RWPE2 (cell line): ENCODE measurements at regions not wholly inside any gene's neighbourhood (a gene's known extent, or its start where the extent isn't known, plus 50 kb on each side); places are given as distances from the start of the nearest gene placed in this dataset.

Experiments used
- ATAC-seq: fragments of 200-7000 bp; cut with Tn5 transposase; 3 replicates; pipeline ENCODE4 v1.9.1; 2021; ENCODE audit warnings: low read depth
- DNase-seq: peaks from one replicate; pipeline ENCODE4 v3.0.0-alpha.2; 2020; ENCODE audit warnings: low spot score
- H3K27ac ChIP-seq: fragments of 450-650 bp; 2 replicates; pipeline ENCODE4 v1.5.1; 2017; ENCODE audit warnings: mild to moderate bottlenecking; ENCODE audit not compliant: poor library complexity, severe bottlenecking
- H3K27me3 ChIP-seq: fragments of 250-450 bp; sonication (Bioruptor Pico); 2 replicates; pipeline ENCODE4 v1.5.1; 2021; ENCODE audit warnings: mild to moderate bottlenecking, moderate library complexity; ENCODE audit not compliant: insufficient read depth, poor library complexity, severe bottlenecking
- H3K36me3 ChIP-seq: fragments of 250-450 bp; sonication (Bioruptor Pico); 2 replicates; pipeline ENCODE4 v1.5.1; 2020; ENCODE audit warnings: low read depth, mild to moderate bottlenecking, moderate library complexity
- H3K4me1 ChIP-seq: fragments of 250-450 bp; sonication (Bioruptor Pico); 2 replicates; pipeline ENCODE4 v1.5.1; 2021; ENCODE audit warnings: mild to moderate bottlenecking, moderate library complexity; ENCODE audit not compliant: insufficient read depth, poor library complexity, severe bottlenecking
- H3K4me3 ChIP-seq: fragments of 250-450 bp; sonication (Bioruptor Pico); 2 replicates; pipeline ENCODE4 v1.5.1; 2021; ENCODE audit warnings: mild to moderate bottlenecking, moderate library complexity; ENCODE audit not compliant: severe bottlenecking
- H3K9me3 ChIP-seq: fragments of 250-450 bp; sonication (Bioruptor Pico); 2 replicates; pipeline ENCODE4 v1.5.1; 2021; ENCODE audit warnings: mild to moderate bottlenecking, moderate library complexity; ENCODE audit not compliant: severe bottlenecking
- CTCF ChIP-seq: fragments of 450-650 bp; IDR thresholded peaks from one replicate; pipeline ENCODE4 v1.5.1; 2017; ENCODE audit warnings: mild to moderate bottlenecking, moderate library complexity; ENCODE audit not compliant: poor library complexity, severe bottlenecking

GRCh38 chr4:89563431-89563830 is 255.8 kb upstream of the GPRIN3 start:
- ATAC-seq, result no peak
- no peak for TF ChIP-seq CTCF

GRCh38 chr4:89562746-89563145 is 255.1 kb upstream of the GPRIN3 start:
- no peak overlapping the region for H3K27ac ChIP-seq
- ATAC-seq (no peak), DNase-seq (no peak)
- H3K27me3 ChIP-seq, result no peaks in the 10 kb centered on the region
- H3K4me1 ChIP-seq, result no peaks in the 10 kb centered on the region
- no peak overlapping the region for H3K4me3 ChIP-seq
- no peak for TF ChIP-seq CTCF
- H3K9me3 ChIP-seq, result no peaks in the 10 kb centered on the region
- H3K36me3 ChIP-seq, result no peaks in the 10 kb centered on the region

More at GRCh38 chr4:89563431-89563830, 255.8 kb upstream of the GPRIN3 start:
- Histone ChIP-seq H3K36me3 (no peaks in the 10 kb centered on the region), H3K27ac (no peak overlapping the region), H3K4me1 (no peaks in the 10 kb centered on the region), H3K27me3 (no peaks in the 10 kb centered on the region), H3K9me3 (no peaks in the 10 kb centered on the region), H3K4me3 (no peak overlapping the region)
- no peak for DNase-seq

- no peak for TF ChIP-seq CTCF
- H3K36me3 ChIP-seq, result no peaks in the 10 kb centered on the region
- ATAC-seq, result no peak
- H3K4me1 ChIP-seq, result no peaks in the 10 kb centered on the region
- no peak overlapping the region for H3K27ac ChIP-seq
- H3K4me3 ChIP-seq, result no peak overlapping the region
- no peaks in the 10 kb centered on the region for H3K9me3 ChIP-seq
- H3K27me3 ChIP-seq, result no peaks in the 10 kb centered on the region
- no peak for DNase-seq
Measured at GRCh38 chr4:89561048-89561447, 253.4 kb upstream of the GPRIN3 start.

- Histone ChIP-seq H3K36me3 (no peaks in the 10 kb centered on the region), H3K9me3 (no peaks in the 10 kb centered on the region), H3K27me3 (no peaks in the 10 kb centered on the region), H3K4me3 (no peak overlapping the region), H3K4me1 (no peaks in the 10 kb centered on the region), H3K27ac (no peak overlapping the region)
- no peak for ATAC-seq
- peak; percentile 60 for TF ChIP-seq CTCF
- no peak for DNase-seq
Measured at GRCh38 chr4:89558147-89558546, 250.5 kb upstream of the GPRIN3 start.

GRCh38 chr4:89556601-89557305 is 249.2 kb upstream of the GPRIN3 start:
- TF ChIP-seq CTCF, result no peak
- ATAC-seq, result no peak
- no peaks in the 10 kb centered on the region for H3K4me1 ChIP-seq
- no peak overlapping the region for H3K4me3 ChIP-seq
- no peak for DNase-seq
- H3K36me3 ChIP-seq, result no peaks in the 10 kb centered on the region
- no peak overlapping the region for H3K27ac ChIP-seq
- H3K9me3 ChIP-seq, result no peaks in the 10 kb centered on the region
- no peaks in the 10 kb centered on the region for H3K27me3 ChIP-seq
